H1 (cell line): ENCODE measurements at regions not wholly inside any gene's neighbourhood (a gene's known extent, or its start where the extent isn't known, plus 50 kb on each side); places are given as distances from the start of the nearest gene placed in this dataset.

Experiments
- CTCF ChIA-PET: fragments of 300-600 bp; sonication (Branson Sonifier 250); formaldehyde crosslinking; loops from one replicate; lab custom pipeline; 2021; ENCODE audit not compliant: partially characterized antibody; lab: Charles Lee
- POLR2A ChIA-PET: fragments of 300-600 bp; sonication (Branson Sonifier 250); formaldehyde crosslinking; loops from one replicate; lab custom pipeline; 2021; ENCODE audit warnings: inconsistent platforms; ENCODE audit not compliant: partially characterized antibody; lab: Charles Lee
- DNase-seq, 2 experiments: peaks; one replicate each; pipeline versions ENCODE4 v3.0.0 to v3.0.0-alpha.2; 2010 to 2022; ENCODE audit warnings: low spot score in 2 of 2, low read depth in 1 of 2, mixed read lengths in 1 of 2
- FAIRE-seq: peaks from 2 replicates; lab custom pipeline; 2011; peaks lifted over from hg19 to GRCh38; lab: Jason Lieb, UNC
- H2AFZ ChIP-seq: 2 replicates; pipeline ENCODE4 v1.8.1; 2012; ENCODE audit warnings: low read length, inconsistent platforms
- H2AK5ac ChIP-seq: 2 replicates; pipeline ENCODE4 v1.6.1; 2013; ENCODE audit warnings: low read depth, low read length
- H2BK120ac ChIP-seq: replicated peaks from 2 replicates; pipeline ENCODE3; 2013; ENCODE audit warnings: low read depth, low read length, inconsistent platforms
- H2BK12ac ChIP-seq: 2 replicates; pipeline ENCODE4 v1.6.1; 2013; ENCODE audit warnings: low read depth, low read length
- H2BK15ac ChIP-seq: 2 replicates; pipeline ENCODE4 v1.6.1; 2013; ENCODE audit warnings: low read length
- H2BK20ac ChIP-seq: 2 replicates; pipeline ENCODE4 v1.6.1; 2013; ENCODE audit warnings: low read length
- H2BK5ac ChIP-seq: 2 replicates; pipeline ENCODE4 v1.6.1; 2013; ENCODE audit warnings: low read depth, low read length
- H3K14ac ChIP-seq: 2 replicates; pipeline ENCODE4 v1.6.1; 2013; ENCODE audit warnings: inconsistent platforms; ENCODE audit not compliant: insufficient read length
- H3K18ac ChIP-seq: 2 replicates; pipeline ENCODE4 v1.6.1; 2013; ENCODE audit warnings: low read length; ENCODE audit errors: extremely low read depth
- H3K23ac ChIP-seq: 2 replicates; pipeline ENCODE4 v1.6.1; 2013; ENCODE audit warnings: inconsistent platforms; ENCODE audit not compliant: insufficient read length
- H3K23me2 ChIP-seq: 2 replicates; pipeline ENCODE4 v1.6.1; 2013; ENCODE audit warnings: low read depth, low read length
- H3K27ac ChIP-seq: 2 replicates; pipeline ENCODE4 v1.6.1; 2011; ENCODE audit warnings: low read depth, low read length, inconsistent platforms
- H3K27me3 ChIP-seq, 4 experiments: replicated peaks in 1 of 4; 1 replicate in 1 of 4; 2 replicates in 3 of 4; pipeline versions ENCODE4 v1.6.1 to v1.8.1; 2011 to 2013; ENCODE audit warnings: low read length in 3 of 4, mild to moderate bottlenecking in 3 of 4, inconsistent platforms in 2 of 4, mixed read lengths in 2 of 4, moderate library complexity in 1 of 4; ENCODE audit not compliant: control insufficient read depth in 3 of 4, insufficient read depth in 3 of 4; ENCODE audit errors: extremely low read depth in 1 of 4
- H3K36me3 ChIP-seq, 4 experiments: 2 replicates each; pipeline versions ENCODE4 v1.6.1 to v1.8.1; 2011 to 2013; ENCODE audit warnings: mild to moderate bottlenecking in 4 of 4, low read length in 3 of 4, moderate library complexity in 2 of 4, control low read depth in 1 of 4, inconsistent platforms in 1 of 4; ENCODE audit not compliant: insufficient read depth in 4 of 4, control insufficient read depth in 2 of 4
- H3K4ac ChIP-seq: replicated peaks from 2 replicates; pipeline ENCODE3; 2013; ENCODE audit warnings: low read length, low read depth, mixed read lengths, inconsistent platforms; ENCODE audit not compliant: insufficient read length
- H3K4me1 ChIP-seq, 4 experiments: replicated peaks in 1 of 4; 1 replicate in 1 of 4; 2 replicates in 3 of 4; pipeline versions ENCODE4 v1.6.1 to v1.8.1; 2011 to 2013; ENCODE audit warnings: low read length in 3 of 4, inconsistent platforms in 2 of 4, mixed read lengths in 1 of 4; ENCODE audit not compliant: insufficient read depth in 4 of 4, control insufficient read depth in 3 of 4
- H3K4me2 ChIP-seq, 2 experiments: 2 replicates each; pipeline versions ENCODE4 v1.6.1 to v1.8.1; 2011 to 2013; ENCODE audit warnings: low read depth in 2 of 2, low read length in 2 of 2, control low read depth in 1 of 2, inconsistent platforms in 1 of 2, mild to moderate bottlenecking in 1 of 2; ENCODE audit not compliant: insufficient read depth in 1 of 2
- H3K4me3 ChIP-seq, 4 experiments: fragments of 200-600, 300-600 bp in 1 of 4; sonication (generic), shearing (Covaris generic), sonication (Bioruptor Twin) in 1 of 4; 2 replicates each; pipeline versions ENCODE4 v1.5.1 to v1.8.1; 2011 to 2016; ENCODE audit warnings: low read length in 4 of 4, low read depth in 3 of 4, control low read depth in 2 of 4, inconsistent platforms in 2 of 4, mild to moderate bottlenecking in 2 of 4, mixed read lengths in 1 of 4, moderate library complexity in 1 of 4; ENCODE audit not compliant: insufficient read depth in 2 of 4; ENCODE audit errors: extremely low read depth in 1 of 4
- H3K56ac ChIP-seq: replicated peaks from 2 replicates; pipeline ENCODE3; 2013; ENCODE audit warnings: low read depth, mild to moderate bottlenecking, mixed read lengths, low read length, inconsistent platforms; ENCODE audit not compliant: insufficient read length
- H3K79me1 ChIP-seq: 2 replicates; pipeline ENCODE4 v1.6.1; 2013; ENCODE audit warnings: low read depth, low read length, control low read depth
- H3K79me2 ChIP-seq, 2 experiments: 2 replicates each; pipeline versions ENCODE4 v1.6.1 to v1.8.1; 2012 to 2013; ENCODE audit warnings: low read length in 2 of 2, mild to moderate bottlenecking in 2 of 2, inconsistent platforms in 1 of 2; ENCODE audit not compliant: insufficient read depth in 2 of 2, control insufficient read depth in 1 of 2
- H3K9ac ChIP-seq, 4 experiments: replicated peaks in 1 of 4; 1 replicate in 1 of 4; 2 replicates in 3 of 4; pipeline versions ENCODE4 v1.6.1 to v1.8.1; 2011 to 2013; ENCODE audit warnings: low read depth in 3 of 4, low read length in 3 of 4, control low read depth in 2 of 4, mild to moderate bottlenecking in 2 of 4, moderate library complexity in 2 of 4, inconsistent platforms in 1 of 4; ENCODE audit errors: extremely low read depth in 1 of 4
- H3K9me3 ChIP-seq, 2 experiments: 2 replicates each; pipeline versions ENCODE4 v1.6.1 to v1.8.1; 2012 to 2013; ENCODE audit warnings: mild to moderate bottlenecking in 2 of 2, moderate library complexity in 2 of 2, control low read depth in 1 of 2, inconsistent platforms in 1 of 2, low read depth in 1 of 2, low read length in 1 of 2, mixed read lengths in 1 of 2; ENCODE audit not compliant: insufficient read depth in 2 of 2
- H4K20me1 ChIP-seq, 2 experiments: replicated peaks in 1 of 2; 2 replicates each; pipeline versions ENCODE3 to v1.8.1; 2011 to 2013; ENCODE audit warnings: inconsistent platforms in 2 of 2, low read length in 2 of 2, mild to moderate bottlenecking in 1 of 2; ENCODE audit not compliant: insufficient read depth in 2 of 2, control insufficient read depth in 1 of 2
- H4K5ac ChIP-seq: 2 replicates; pipeline ENCODE4 v1.6.1; 2013; ENCODE audit warnings: low read length, low read depth, mixed read lengths, inconsistent platforms; ENCODE audit not compliant: insufficient read length
- H4K8ac ChIP-seq: 2 replicates; pipeline ENCODE4 v1.8.0; 2013; ENCODE audit warnings: mild to moderate bottlenecking, moderate library complexity, low read length, inconsistent platforms; ENCODE audit not compliant: insufficient read depth; ENCODE audit errors: extremely low read depth
- H4K91ac ChIP-seq: replicated peaks from 2 replicates; pipeline ENCODE3; 2013; ENCODE audit warnings: low read length, mixed read lengths, inconsistent platforms; ENCODE audit not compliant: insufficient read length
- EZH2 ChIP-seq: fragments of 200-600 bp; sonication (generic); IDR thresholded peaks from 2 replicates; pipeline ENCODE4 v1.7.1; 2012; ENCODE audit warnings: low read depth, mild to moderate bottlenecking, moderate library complexity, low read length, inconsistent platforms; ENCODE audit not compliant: severe bottlenecking
- WGBS, 2 experiments: shearing (Covaris generic) in 1 of 2; methylation state at CpG; one replicate each; pipeline versions ENCODE4 v1.1.6 to v1.1.7; 2013 to 2015; ENCODE audit warnings: low lambda C conversion rate in 2 of 2, mixed read lengths in 2 of 2, inconsistent platforms in 1 of 2, low coverage in 1 of 2, missing lambda C conversion rate in 1 of 2; ENCODE audit not compliant: insufficient replicate concordance in 2 of 2, insufficient coverage in 1 of 2, insufficient read length in 1 of 2; ENCODE audit errors: extremely low coverage in 1 of 2, missing lambda C conversion rate in 1 of 2; 5-methylcytosine and 5-hydroxymethylcytosine counted together
- TF ChIP-seq, protein P1 (sequence below): IDR thresholded peaks from 2 replicates; pipeline ENCODE4 v1.6.1; 2012; ENCODE audit warnings: inconsistent platforms

DNA sequence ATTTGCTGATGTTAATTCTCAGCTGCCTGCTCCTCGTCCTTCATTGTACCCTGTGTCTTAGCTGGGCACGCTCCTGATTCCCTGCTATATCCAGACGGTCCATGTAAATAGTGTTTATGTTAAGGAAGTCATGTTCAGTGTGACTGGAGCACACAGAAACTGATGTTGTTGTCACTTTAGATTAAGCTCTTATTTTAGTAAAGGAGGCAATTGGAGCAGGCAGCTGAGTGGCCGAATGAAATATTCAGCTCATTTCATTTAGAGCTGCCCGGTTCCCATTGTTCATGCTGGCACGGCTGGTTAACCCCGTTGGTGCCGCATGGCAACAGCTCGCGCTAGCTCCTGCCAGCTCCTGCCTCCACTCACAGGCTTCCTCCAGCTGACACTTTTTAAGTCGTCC lies 446.8 kb upstream of the SOX5 start:
- peaks cover 0 to 10% (median 8%) of the 10 kb centered on the region in 4 experiments; a peak in 5 of 7 replicates for H3K4me1 ChIP-seq
- no peak overlapping the region for H3K23ac ChIP-seq
- peak overlapping the region; percentile 5; the same call in 1 of the 2 replicates for H3K18ac ChIP-seq
- TF ChIP-seq, protein P1, sequence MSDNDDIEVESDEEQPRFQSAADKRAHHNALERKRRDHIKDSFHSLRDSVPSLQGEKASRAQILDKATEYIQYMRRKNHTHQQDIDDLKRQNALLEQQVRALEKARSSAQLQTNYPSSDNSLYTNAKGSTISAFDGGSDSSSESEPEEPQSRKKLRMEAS: 0 out of 2 replicates have a peak, but pooled peaks have one; percentile 31
- TF ChIP-seq EZH2: no peak
- CTCF ChIA-PET: no interaction called here
- H2AK5ac ChIP-seq: no peak overlapping the region
- no peak overlapping the region for H2BK15ac ChIP-seq
- no peak overlapping the region for H3K4me3 ChIP-seq
- 64% methylated on average over 11 of the region's 11 CpGs; no CpG with 5 or more reads in 1 of the 2 experiments for WGBS, 2 experiments
- H3K56ac ChIP-seq: no peak overlapping the region
- no peak overlapping the region for H3K4ac ChIP-seq
- H2AFZ ChIP-seq: peak overlapping the region; percentile 14; the same call in 1 of the 2 replicates
- no peaks in the 10 kb centered on the region for H3K79me2 ChIP-seq
- POLR2A ChIA-PET: no interaction called here
- no peak overlapping the region for H3K14ac ChIP-seq
- H3K9ac ChIP-seq: no peak overlapping the region
- H4K5ac ChIP-seq: no peak overlapping the region
- no peaks in the 10 kb centered on the region for H3K79me1 ChIP-seq
- no peak overlapping the region for H4K8ac ChIP-seq
- peaks cover 3% of the 10 kb centered on the region in 2 experiments; a peak in 2 of 4 replicates for H3K9me3 ChIP-seq
- no peak overlapping the region for H4K91ac ChIP-seq
- no peaks in the 10 kb centered on the region for H3K23me2 ChIP-seq
- no peak overlapping the region for H2BK120ac ChIP-seq
- no peak overlapping the region for H2BK5ac ChIP-seq
- no peaks in the 10 kb centered on the region for H4K20me1 ChIP-seq
- no peak overlapping the region for H3K27ac ChIP-seq
- no peak overlapping the region for H3K4me2 ChIP-seq
- H3K27me3 ChIP-seq: no peaks in the 10 kb centered on the region
- H2BK12ac ChIP-seq: no peak overlapping the region
- DNase-seq (no peak), FAIRE-seq (no peak)
- H3K36me3 ChIP-seq: no peaks in the 10 kb centered on the region
- H2BK20ac ChIP-seq: no peak overlapping the region
